ENCODE measurements at regions not wholly inside any gene's neighbourhood (a gene's known extent, or its start where the extent isn't known, plus 50 kb on each side); places are given as distances from the start of the nearest gene placed in this dataset.
A peak's percentile ranks its signal among the peaks of the same experiment; 100 is the strongest.

GRCh38 chr1:8259498-8260290 is 58.2 kb upstream of the SLC45A1 start:
- peaks cover 0 to 60% (median 26%) of the 10 kb centered on the region in 4 donors for H3K4me1 ChIP-seq
- 17% methylated on average over 13 of the region's 13 CpGs for WGBS (ENCODE audit: insufficient coverage, low coverage, low lambda C conversion rate, missing lambda C conversion rate)
- no peaks in the 10 kb centered on the region for H3K27me3 ChIP-seq
- peak; percentile 73 to 93 (median 82) for DNase-seq
- intact Hi-C loops (cut with DNase I) = loop anchor here (5.0 to 10.0 kb wide), 2 partner anchors 53 to 55 kb away; partner anchors contain the start of gene SLC45A1 (in 1 of the 2)
- peak overlapping the region; percentile 65 to 97 (median 94) for H3K27ac ChIP-seq
- peak overlapping the region in 2 of 3 donors; percentile 12 to 32 for H3K4me3 ChIP-seq
- peak; percentile 22 for TF ChIP-seq POLR2A (IDR thresholded peaks at IDR 0.05)
- TF ChIP-seq CTCF (IDR thresholded peaks at IDR 0.05) = no peak
- no peaks in the 10 kb centered on the region for H3K36me3 ChIP-seq
- ATAC-seq = peak; percentile 41 to 61 (median 46)
- H3K9me3 ChIP-seq = no peaks in the 10 kb centered on the region

GRCh38 chr1:8257621-8258020 is 60.3 kb upstream of the SLC45A1 start:
- intact Hi-C loops (cut with DNase I) = no loop called here
- H3K9me3 ChIP-seq = no peaks in the 10 kb centered on the region
- no peak for DNase-seq
- H3K4me1 ChIP-seq = peaks cover 0 to 55% (median 23%) of the 10 kb centered on the region in 4 donors
- no peaks in the 10 kb centered on the region for H3K36me3 ChIP-seq
- no peaks in the 10 kb centered on the region for H3K27me3 ChIP-seq
- 75% methylated on average over 6 of the region's 7 CpGs for WGBS (ENCODE audit: insufficient coverage, low coverage, low lambda C conversion rate, missing lambda C conversion rate)
- peak overlapping the region in 2 of 3 donors; percentile 94 to 97 for H3K27ac ChIP-seq
- no peak for TF ChIP-seq CTCF (IDR thresholded peaks at IDR 0.05)
- no peak for TF ChIP-seq POLR2A (IDR thresholded peaks at IDR 0.05)
- no peak overlapping the region for H3K4me3 ChIP-seq
- no peak for ATAC-seq

GRCh38 chr1:8256321-8256720 is 61.6 kb upstream of the SLC45A1 start:
- ATAC-seq (no peak), DNase-seq (no peak)
- TF ChIP-seq POLR2A (IDR thresholded peaks at IDR 0.05) = no peak
- no peak for TF ChIP-seq CTCF (IDR thresholded peaks at IDR 0.05)
- no peak overlapping the region for H3K4me3 ChIP-seq
- peaks cover 0 to 60% (median 24%) of the 10 kb centered on the region in 4 donors for H3K4me1 ChIP-seq
- H3K9me3 ChIP-seq = no peaks in the 10 kb centered on the region
- H3K27me3 ChIP-seq = no peaks in the 10 kb centered on the region
- intact Hi-C loops (cut with DNase I) = no loop called here
- H3K27ac ChIP-seq = peak overlapping the region in 2 of 3 donors; percentile 94 to 97
- 87% methylated on average over 7 of the region's 7 CpGs for WGBS (ENCODE audit: insufficient coverage, low coverage, low lambda C conversion rate, missing lambda C conversion rate)
- no peaks in the 10 kb centered on the region for H3K36me3 ChIP-seq

- Histone ChIP-seq H3K4me1 (peaks cover 0 to 54% (median 21%) of the 10 kb centered on the region in 4 donors), H3K9me3 (no peaks in the 10 kb centered on the region), H3K27me3 (no peaks in the 10 kb centered on the region), H3K27ac (peak overlapping the region in 2 of 3 donors; percentile 94 to 97), H3K4me3 (no peak overlapping the region), H3K36me3 (no peaks in the 10 kb centered on the region)
- intact Hi-C loops (cut with DNase I) = no loop called here
- TF ChIP-seq POLR2A (IDR thresholded peaks at IDR 0.05) (no peak), CTCF (IDR thresholded peaks at IDR 0.05) (no peak)
- WGBS (ENCODE audit: insufficient coverage, low coverage, low lambda C conversion rate, missing lambda C conversion rate) = 33% methylated on average over 4 of the region's 5 CpGs
- ATAC-seq = peak; percentile 14 to 55 (median 41)
- DNase-seq = peak; percentile 49 to 85 (median 81)
These were observed 62.2 kb upstream of the SLC45A1 start for GRCh38 chr1:8255712-8256111.
